K562 (cell line): ENCODE measurements at regions not wholly inside any gene's neighbourhood (a gene's known extent, or its start where the extent isn't known, plus 50 kb on each side); places are given as distances from the start of the nearest gene placed in this dataset.

Source experiments
- ATAC-seq: fragments of 200-7000 bp; cut with Tn5 transposase; 3 replicates; pipeline ENCODE4 v1.9.1; 2020; ENCODE audit warnings: moderate library complexity
- BruUV-seq: library from RNA; stranded (reverse); fragments of 400-500 nt; replicated peaks from 2 replicates; lab custom pipeline; 2021; lab: Mats Ljungman, UMichigan
- CTCF ChIA-PET: fragments of 300-600 bp; formaldehyde crosslinking; extraction: SDS; loops from one replicate; lab custom pipeline; 2021; ENCODE audit warnings: low intra/inter-chr PET ratio; lab: Yijun Ruan, JAX
- POLR2A ChIA-PET: fragments of 300-600, 350-650 bp; sonication (Branson Sonifier 250); formaldehyde crosslinking; extraction: SDS; loops from one replicate; lab custom pipeline; 2021; ENCODE audit warnings: antibody characterized with exemption, inconsistent platforms; lab: Yijun Ruan, JAX
- DNase-seq, 4 experiments: peaks; one replicate each; pipeline versions ENCODE4 v3.0.0 to v3.0.0-alpha.2; 2011 to 2018; ENCODE audit warnings: low spot score in 3 of 4, mixed read lengths in 3 of 4; ENCODE audit errors: extremely low read depth in 1 of 4
- FAIRE-seq: peaks from 2 replicates; lab custom pipeline; 2011; peaks lifted over from hg19 to GRCh38; lab: Jason Lieb, UNC
- H2AFZ ChIP-seq: 2 replicates; pipeline ENCODE4 v1.6.0; 2011; ENCODE audit warnings: low read depth, low read length, control low read depth, inconsistent platforms
- H3K27ac ChIP-seq: fragments of 200-600 bp; 3 replicates; pipeline ENCODE4 v1.8.0; 2011; ENCODE audit warnings: low read depth, mild to moderate bottlenecking, control low read depth, inconsistent platforms, low read length, moderate library complexity, mixed read lengths; ENCODE audit errors: extremely low read depth
- H3K27me3 ChIP-seq, 2 experiments: fragments of 300-600 bp in 1 of 2; 2 replicates in 1 of 2; 3 replicates in 1 of 2; pipeline versions ENCODE4 v1.6.0 to v1.8.0; 2011; ENCODE audit warnings: inconsistent platforms in 2 of 2, low read length in 2 of 2, mild to moderate bottlenecking in 1 of 2, mixed read lengths in 1 of 2, moderate library complexity in 1 of 2; ENCODE audit not compliant: control insufficient read depth in 2 of 2, insufficient read depth in 2 of 2
- H3K36me3 ChIP-seq: fragments of 300-600 bp; 3 replicates; pipeline ENCODE4 v1.8.0; 2011; ENCODE audit warnings: mild to moderate bottlenecking, low read length, inconsistent platforms; ENCODE audit not compliant: control insufficient read depth, insufficient read depth
- H3K4me1 ChIP-seq, 2 experiments: fragments of 200-600 bp in 1 of 2; replicated peaks in 1 of 2; 2 replicates in 1 of 2; 3 replicates in 1 of 2; pipeline versions ENCODE4 v1.5.1 to v1.8.0; 2011; ENCODE audit warnings: inconsistent platforms in 2 of 2, low read length in 2 of 2, mild to moderate bottlenecking in 1 of 2, mixed read lengths in 1 of 2, moderate library complexity in 1 of 2; ENCODE audit not compliant: control insufficient read depth in 2 of 2, insufficient read depth in 2 of 2
- H3K4me2 ChIP-seq: 2 replicates; pipeline ENCODE4 v1.6.1; 2011; ENCODE audit warnings: low read length, control low read depth, inconsistent platforms, mixed read lengths; ENCODE audit not compliant: insufficient read depth
- H3K4me3 ChIP-seq: fragments of 200-600 bp; sonication (generic), shearing (Covaris generic); 2 replicates; pipeline ENCODE4 v1.5.1; 2016; ENCODE audit warnings: control low read depth, inconsistent platforms
- H3K79me2 ChIP-seq: fragments of 200-600 bp; 3 replicates; pipeline ENCODE4 v1.8.0; 2011; ENCODE audit warnings: low read length, inconsistent platforms; ENCODE audit not compliant: control insufficient read depth, insufficient read depth
- H3K9ac ChIP-seq, 2 experiments: 2 replicates each; pipeline versions ENCODE4 v1.6.0 to v1.6.1; 2011; ENCODE audit warnings: low read depth in 2 of 2, low read length in 2 of 2, control low read depth in 1 of 2, inconsistent platforms in 1 of 2, mild to moderate bottlenecking in 1 of 2, mixed read lengths in 1 of 2; ENCODE audit not compliant: insufficient read depth in 1 of 2
- H3K9me1 ChIP-seq: one replicate; pipeline ENCODE4 v1.6.0; 2011; ENCODE audit warnings: inconsistent platforms, mild to moderate bottlenecking, low read length, moderate library complexity; ENCODE audit not compliant: control insufficient read depth, insufficient read depth
- H3K9me3 ChIP-seq: replicated peaks from 2 replicates; pipeline ENCODE4 v1.5.1; 2011; ENCODE audit warnings: low read depth, low read length, inconsistent platforms; ENCODE audit not compliant: control insufficient read depth, insufficient read depth
- H4K20me1 ChIP-seq: replicated peaks from 2 replicates; pipeline ENCODE4 v1.6.1; 2011; ENCODE audit warnings: low read length, inconsistent platforms, mixed read lengths; ENCODE audit not compliant: control insufficient read depth, insufficient read depth
- CHD4 ChIP-seq: fragments of 200-600 bp; sonication (generic); IDR thresholded peaks from 3 replicates; pipeline ENCODE4 v1.6.1; 2012; ENCODE audit warnings: low read depth, mild to moderate bottlenecking, mixed read lengths, low read length, inconsistent platforms; ENCODE audit not compliant: insufficient read depth, insufficient replicate concordance, poor library complexity, severe bottlenecking
- PML ChIP-seq: IDR thresholded peaks from 2 replicates; pipeline ENCODE4 v1.6.1; 2012; ENCODE audit warnings: low read length, inconsistent platforms
- SAFB2 ChIP-seq: fragments of 200-400 bp; formaldehyde crosslinking; IDR thresholded peaks from 2 replicates; pipeline ENCODE4 v1.6.1; 2018; ENCODE audit warnings: borderline replicate concordance, low read length, low read depth, moderate library complexity; ENCODE audit not compliant: severe bottlenecking
- ZNF354B ChIP-seq: fragments of 250-450 bp; sonication (Bioruptor Pico); IDR thresholded peaks from 2 replicates; pipeline ENCODE4 v1.4.0; 2020
- ZNF436 ChIP-seq: fragments of 250-450, 450-650 bp; sonication (Bioruptor Pico); formaldehyde crosslinking; IDR thresholded peaks from 2 replicates; pipeline ENCODE4 v1.7.0; 2020; ENCODE audit warnings: mild to moderate bottlenecking
- WGBS: fragments of 100-300 bp; shearing (Covaris generic); methylation state at CpG from one replicate; pipeline ENCODE4 v1.1.6; 2016; ENCODE audit warnings: low coverage, mixed read lengths; ENCODE audit not compliant: insufficient coverage; ENCODE audit errors: missing lambda C conversion rate; 5-methylcytosine and 5-hydroxymethylcytosine counted together
- in situ Hi-C: fragments of 300-500 bp; cut with MboI; formaldehyde crosslinking; loops from 4 replicates; pipeline ENCODE4 v1.15.0; 2018; ENCODE audit warnings: inconsistent platforms, mixed read lengths
- intact Hi-C: fragments of 100-400 bp; cut with micrococcal nuclease; formaldehyde crosslinking; loops from 2 replicates; pipeline ENCODE4 v1.14.2; 2022
- TF ChIP-seq, protein P1 (sequence below): conservative IDR thresholded peaks from 2 replicates; pipeline ENCODE4 v1.6.1; 2011; ENCODE audit warnings: low read depth, mild to moderate bottlenecking, low read length; ENCODE audit not compliant: control insufficient read depth
- TF ChIP-seq, protein P2 (sequence below): fragments of 450-650 bp; conservative IDR thresholded peaks from 2 replicates; pipeline ENCODE4 v1.6.1; 2016; ENCODE audit warnings: missing genetic modification characterization, low read depth, mild to moderate bottlenecking, missing compliant biosample characterization, moderate library complexity

DNA sequence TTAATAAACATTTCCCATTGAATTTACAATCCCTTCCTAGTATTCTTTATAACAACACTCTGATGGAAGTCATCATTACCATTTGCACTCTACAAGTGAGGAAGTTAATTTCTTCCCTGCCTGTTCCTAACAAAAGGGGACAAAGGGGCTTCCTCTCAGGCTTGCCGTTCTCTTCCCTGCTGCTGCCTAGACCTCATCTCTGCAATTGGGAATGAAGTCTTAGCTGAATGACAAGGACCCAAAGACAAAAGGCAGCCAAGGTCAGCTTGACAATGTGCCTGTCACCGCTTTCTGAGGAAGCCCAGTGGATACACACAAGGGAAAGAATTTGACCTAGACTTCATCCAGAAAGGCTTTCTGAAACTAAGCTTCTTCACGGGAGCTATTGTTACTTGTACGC, 416.4 kb downstream of the CMPK2 start:
- no peak for ATAC-seq
- CTCF ChIA-PET = no interaction called here
- in situ Hi-C loops = no loop called here
- TF ChIP-seq, protein P1, sequence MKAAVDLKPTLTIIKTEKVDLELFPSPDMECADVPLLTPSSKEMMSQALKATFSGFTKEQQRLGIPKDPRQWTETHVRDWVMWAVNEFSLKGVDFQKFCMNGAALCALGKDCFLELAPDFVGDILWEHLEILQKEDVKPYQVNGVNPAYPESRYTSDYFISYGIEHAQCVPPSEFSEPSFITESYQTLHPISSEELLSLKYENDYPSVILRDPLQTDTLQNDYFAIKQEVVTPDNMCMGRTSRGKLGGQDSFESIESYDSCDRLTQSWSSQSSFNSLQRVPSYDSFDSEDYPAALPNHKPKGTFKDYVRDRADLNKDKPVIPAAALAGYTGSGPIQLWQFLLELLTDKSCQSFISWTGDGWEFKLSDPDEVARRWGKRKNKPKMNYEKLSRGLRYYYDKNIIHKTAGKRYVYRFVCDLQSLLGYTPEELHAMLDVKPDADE = no peak
- TF ChIP-seq ZNF354B (CRISPR knock-in tag) (no peak), PML (no peak), CHD4 (no peak), ZNF436 (CRISPR knock-in tag) (no peak), SAFB2 (no peak)
- TF ChIP-seq, protein P2, sequence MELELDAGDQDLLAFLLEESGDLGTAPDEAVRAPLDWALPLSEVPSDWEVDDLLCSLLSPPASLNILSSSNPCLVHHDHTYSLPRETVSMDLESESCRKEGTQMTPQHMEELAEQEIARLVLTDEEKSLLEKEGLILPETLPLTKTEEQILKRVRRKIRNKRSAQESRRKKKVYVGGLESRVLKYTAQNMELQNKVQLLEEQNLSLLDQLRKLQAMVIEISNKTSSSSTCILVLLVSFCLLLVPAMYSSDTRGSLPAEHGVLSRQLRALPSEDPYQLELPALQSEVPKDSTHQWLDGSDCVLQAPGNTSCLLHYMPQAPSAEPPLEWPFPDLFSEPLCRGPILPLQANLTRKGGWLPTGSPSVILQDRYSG = no peak
- intact Hi-C loops = no loop called here
- Histone ChIP-seq H3K27me3 (no peaks in the 10 kb centered on the region), H3K4me2 (no peak overlapping the region), H3K79me2 (no peaks in the 10 kb centered on the region), H3K9me1 (no peaks in the 10 kb centered on the region), H3K27ac (no peak overlapping the region), H3K9ac (no peak overlapping the region), H3K4me3 (no peak overlapping the region), H3K36me3 (no peaks in the 10 kb centered on the region), H3K9me3 (no peaks in the 10 kb centered on the region), H4K20me1 (no peaks in the 10 kb centered on the region), H2AFZ (no peak overlapping the region), H3K4me1 (no peaks in the 10 kb centered on the region)
- POLR2A ChIA-PET = no interaction called here
- no peak for DNase-seq
- FAIRE-seq = no peak
- no TSS peak for BruUV-seq
- WGBS = 2% methylated on average over 4 of the region's 4 CpGs
